Keratinocyte (primary cell): ENCODE measurements at regions not wholly inside any gene's neighbourhood (a gene's known extent, or its start where the extent isn't known, plus 50 kb on each side); places are given as distances from the start of the nearest gene placed in this dataset.

Source experiments
- EZH2 ChIP-seq: IDR thresholded peaks from one replicate; pipeline ENCODE4 v1.6.1; 2012; ENCODE audit warnings: inconsistent platforms, mild to moderate bottlenecking, low read length, moderate library complexity
- TF ChIP-seq, protein P1 (sequence below), 3 experiments: IDR thresholded peaks in 1 of 3; conservative IDR thresholded peaks in 1 of 3; optimal IDR thresholded peaks in 1 of 3; 2 replicates in 2 of 3; 3 replicates in 1 of 3; pipeline versions ENCODE3 to v1.5.1; 2011; ENCODE audit warnings: low read length in 3 of 3, mild to moderate bottlenecking in 3 of 3, moderate library complexity in 2 of 3, control low read depth in 1 of 3, inconsistent platforms in 1 of 3; ENCODE audit not compliant: insufficient read depth in 2 of 3; ENCODE audit errors: extremely low read depth in 1 of 3

DNA sequence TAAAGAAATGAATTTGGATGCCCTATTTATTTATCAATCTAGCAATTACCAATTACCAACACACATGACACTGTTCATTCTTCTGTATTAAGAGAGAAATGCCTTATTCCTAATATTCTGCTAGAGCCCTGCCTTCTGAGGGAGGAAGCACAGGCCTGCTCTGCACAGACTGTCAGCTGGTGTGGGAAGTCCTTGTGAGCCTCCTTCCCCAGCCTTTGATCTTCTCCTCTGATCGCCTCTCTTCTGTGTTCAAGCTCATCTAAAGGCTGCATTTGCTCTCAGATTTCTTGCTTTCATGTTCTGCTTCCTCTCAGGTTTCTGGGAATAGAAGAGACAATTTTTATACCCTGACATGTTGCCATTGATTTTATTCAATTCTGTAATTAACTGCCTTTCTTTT is 290.6 kb upstream of the UMPS start:
- TF ChIP-seq, protein P1, sequence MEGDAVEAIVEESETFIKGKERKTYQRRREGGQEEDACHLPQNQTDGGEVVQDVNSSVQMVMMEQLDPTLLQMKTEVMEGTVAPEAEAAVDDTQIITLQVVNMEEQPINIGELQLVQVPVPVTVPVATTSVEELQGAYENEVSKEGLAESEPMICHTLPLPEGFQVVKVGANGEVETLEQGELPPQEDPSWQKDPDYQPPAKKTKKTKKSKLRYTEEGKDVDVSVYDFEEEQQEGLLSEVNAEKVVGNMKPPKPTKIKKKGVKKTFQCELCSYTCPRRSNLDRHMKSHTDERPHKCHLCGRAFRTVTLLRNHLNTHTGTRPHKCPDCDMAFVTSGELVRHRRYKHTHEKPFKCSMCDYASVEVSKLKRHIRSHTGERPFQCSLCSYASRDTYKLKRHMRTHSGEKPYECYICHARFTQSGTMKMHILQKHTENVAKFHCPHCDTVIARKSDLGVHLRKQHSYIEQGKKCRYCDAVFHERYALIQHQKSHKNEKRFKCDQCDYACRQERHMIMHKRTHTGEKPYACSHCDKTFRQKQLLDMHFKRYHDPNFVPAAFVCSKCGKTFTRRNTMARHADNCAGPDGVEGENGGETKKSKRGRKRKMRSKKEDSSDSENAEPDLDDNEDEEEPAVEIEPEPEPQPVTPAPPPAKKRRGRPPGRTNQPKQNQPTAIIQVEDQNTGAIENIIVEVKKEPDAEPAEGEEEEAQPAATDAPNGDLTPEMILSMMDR (optimal IDR thresholded peaks at IDR 0.05 in 1 of 3, IDR thresholded peaks at IDR 0.05 in 1 of 3, conservative IDR thresholded peaks at IDR 0.05 in 1 of 3; ENCODE audit: extremely low read depth in 1 of 3, insufficient read depth in 2 of 3, low read length in 3 of 3) = no peak
- no peak for TF ChIP-seq EZH2
